Karpas-422 (cell line): ENCODE measurements at regions not wholly inside any gene's neighbourhood (a gene's known extent, or its start where the extent isn't known, plus 50 kb on each side); places are given as distances from the start of the nearest gene placed in this dataset.

Source experiments
- DNase-seq: peaks from one replicate; pipeline ENCODE4 v3.0.0-alpha.2; 2015
- H2AFZ ChIP-seq: fragments of 200-600 bp; sonication (generic); 2 replicates; pipeline ENCODE4 v1.6.1; 2014; ENCODE audit warnings: antibody characterized with exemption, low read length, mixed read lengths
- H3K27ac ChIP-seq: fragments of 200-600 bp; sonication (generic); 2 replicates; pipeline ENCODE4 v1.5.1; 2014; ENCODE audit warnings: mild to moderate bottlenecking, low read length, moderate library complexity
- H3K27me3 ChIP-seq: fragments of 200-600 bp; sonication (generic); 2 replicates; pipeline ENCODE4 v1.6.1; 2014; ENCODE audit warnings: low read length, mixed read lengths
- H3K36me3 ChIP-seq: fragments of 200-600 bp; sonication (generic); 2 replicates; pipeline ENCODE4 v1.6.1; 2014; ENCODE audit warnings: low read length, mixed read lengths; ENCODE audit not compliant: insufficient read depth
- H3K4me1 ChIP-seq: fragments of 200-600 bp; sonication (generic); 2 replicates; pipeline ENCODE4 v1.6.1; 2014; ENCODE audit warnings: mild to moderate bottlenecking, low read length, mixed read lengths
- H3K4me2 ChIP-seq: fragments of 200-600 bp; sonication (generic); 2 replicates; pipeline ENCODE4 v1.6.1; 2014; ENCODE audit warnings: low read length, low read depth, mild to moderate bottlenecking; ENCODE audit not compliant: poor library complexity, severe bottlenecking
- H3K4me3 ChIP-seq: fragments of 200-600 bp; sonication (generic); 2 replicates; pipeline ENCODE4 v1.5.1; 2014; ENCODE audit warnings: mild to moderate bottlenecking, antibody characterized with exemption, low read length, mixed read lengths
- H3K79me2 ChIP-seq: fragments of 200-600 bp; sonication (generic); 2 replicates; pipeline ENCODE4 v1.6.1; 2014; ENCODE audit warnings: mild to moderate bottlenecking, low read length, mixed read lengths
- H3K9ac ChIP-seq: fragments of 200-600 bp; sonication (generic); 2 replicates; pipeline ENCODE4 v1.6.0; 2014; ENCODE audit warnings: low read length
- H3K9me2 ChIP-seq: fragments of 200-600 bp; sonication (generic), shearing (Covaris generic); replicated peaks from 2 replicates; pipeline ENCODE4 v1.6.0; 2014; ENCODE audit warnings: mild to moderate bottlenecking, low read length, moderate library complexity; ENCODE audit not compliant: insufficient read depth
- H3K9me3 ChIP-seq: fragments of 300-700, 200-600 bp; sonication (generic); 2 replicates; pipeline ENCODE4 v1.6.1; 2014; ENCODE audit warnings: low read length, mixed read lengths
- H4K20me1 ChIP-seq: fragments of 200-600 bp; sonication (generic); 2 replicates; pipeline ENCODE4 v1.6.1; 2014; ENCODE audit warnings: mild to moderate bottlenecking, antibody characterized with exemption, low read length, low read depth; ENCODE audit not compliant: insufficient read depth

DNA sequence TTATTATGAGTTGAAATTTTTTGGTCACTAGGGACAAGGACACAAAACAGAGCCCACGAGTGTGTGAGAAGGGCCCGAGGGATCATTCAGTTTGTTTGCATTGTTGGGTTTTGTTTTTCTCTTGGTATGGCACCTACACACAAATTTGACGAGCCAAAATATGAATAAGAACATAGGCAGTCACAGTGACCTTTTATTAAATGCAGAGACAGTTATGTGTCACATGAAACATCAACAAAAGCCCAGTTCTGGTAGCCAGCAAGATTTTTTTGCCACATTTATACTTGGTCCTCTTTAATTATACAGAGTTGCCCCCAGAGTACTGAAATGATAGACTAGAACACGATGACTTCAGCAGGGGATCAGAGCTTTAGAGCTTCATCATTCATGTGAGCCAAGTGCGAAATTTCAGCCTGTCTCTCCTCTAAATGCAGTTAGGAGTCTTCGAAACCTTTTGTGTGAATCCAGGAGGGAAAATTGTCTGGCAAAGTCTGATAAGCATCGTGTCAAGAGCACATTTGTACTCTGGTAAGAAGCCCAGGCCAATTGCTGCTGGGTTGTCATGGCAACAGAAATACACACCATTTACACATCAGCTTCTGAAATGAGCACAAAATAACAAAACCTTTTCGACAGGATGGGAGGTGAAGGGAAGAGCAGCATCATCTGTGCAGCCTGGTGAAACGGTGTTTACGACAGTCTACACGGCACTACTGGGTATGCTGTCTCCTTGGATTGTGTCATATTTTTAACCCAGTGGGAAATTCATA, 79.2 kb upstream of the RIPOR2 start:
- Histone ChIP-seq H3K4me3 (peak overlapping the region; percentile 37), H3K4me1 (peaks cover 75% of the 10 kb centered on the region), H3K4me2 (peak overlapping the region; percentile 66), H2AFZ (no peak overlapping the region; the same call in 1 of the 2 replicates), H3K9me3 (no peaks in the 10 kb centered on the region), H3K9ac (peak overlapping the region; percentile 54), H3K36me3 (no peaks in the 10 kb centered on the region), H4K20me1 (no peaks in the 10 kb centered on the region), H3K9me2 (no peaks in the 10 kb centered on the region), H3K27me3 (no peaks in the 10 kb centered on the region), H3K79me2 (peaks cover 42% of the 10 kb centered on the region), H3K27ac (peak overlapping the region; percentile 93)
- DNase-seq: peak; percentile 88

GRCh38 chr6:25016014-25016720, 80.4 kb upstream of the RIPOR2 start:
- H3K27me3 ChIP-seq: no peaks in the 10 kb centered on the region
- H3K9me2 ChIP-seq: no peaks in the 10 kb centered on the region
- H3K27ac ChIP-seq: peak overlapping the region; percentile 93
- peak overlapping the region; percentile 66 for H3K4me2 ChIP-seq
- H3K9ac ChIP-seq: peak overlapping the region; percentile 32
- H3K4me3 ChIP-seq: peak overlapping the region; percentile 26; the same call in 1 of the 2 replicates
- H3K9me3 ChIP-seq: no peaks in the 10 kb centered on the region
- no peak for DNase-seq
- peaks cover 75% of the 10 kb centered on the region for H3K4me1 ChIP-seq
- H2AFZ ChIP-seq: no peak overlapping the region
- no peaks in the 10 kb centered on the region for H4K20me1 ChIP-seq
- no peaks in the 10 kb centered on the region for H3K36me3 ChIP-seq
- H3K79me2 ChIP-seq: peaks cover 43% of the 10 kb centered on the region

- Histone ChIP-seq H2AFZ (no peak overlapping the region), H3K27me3 (no peaks in the 10 kb centered on the region), H3K9me2 (no peaks in the 10 kb centered on the region), H4K20me1 (no peaks in the 10 kb centered on the region), H3K4me2 (peak overlapping the region; percentile 66), H3K79me2 (peaks cover 32% of the 10 kb centered on the region), H3K27ac (peak overlapping the region; percentile 93), H3K9me3 (no peaks in the 10 kb centered on the region), H3K9ac (peak overlapping the region; percentile 39), H3K36me3 (no peaks in the 10 kb centered on the region), H3K4me3 (peak overlapping the region; percentile 35), H3K4me1 (peaks cover 74% of the 10 kb centered on the region)
- no peak for DNase-seq
These were observed 81.7 kb upstream of the RIPOR2 start for GRCh38 chr6:25017486-25017885.

- peaks cover 73% of the 10 kb centered on the region for H3K4me1 ChIP-seq
- H3K9me3 ChIP-seq: no peaks in the 10 kb centered on the region
- no peaks in the 10 kb centered on the region for H3K36me3 ChIP-seq
- no peaks in the 10 kb centered on the region for H3K9me2 ChIP-seq
- peak overlapping the region; percentile 39 for H3K9ac ChIP-seq
- H3K27ac ChIP-seq: peak overlapping the region; percentile 93
- H3K4me3 ChIP-seq: peak overlapping the region; percentile 35
- peak overlapping the region; percentile 66 for H3K4me2 ChIP-seq
- H4K20me1 ChIP-seq: no peaks in the 10 kb centered on the region
- H3K27me3 ChIP-seq: no peaks in the 10 kb centered on the region
- H3K79me2 ChIP-seq: peaks cover 26% of the 10 kb centered on the region
- peak; percentile 94 for DNase-seq
- no peak overlapping the region for H2AFZ ChIP-seq
These were observed 82.3 kb upstream of the RIPOR2 start for GRCh38 chr6:25017932-25018567.

- Histone ChIP-seq H3K27ac (peak overlapping the region; percentile 93), H3K9me3 (no peaks in the 10 kb centered on the region), H3K4me1 (peaks cover 68% of the 10 kb centered on the region), H3K4me3 (no peak overlapping the region), H3K9me2 (no peaks in the 10 kb centered on the region), H3K36me3 (no peaks in the 10 kb centered on the region), H4K20me1 (no peaks in the 10 kb centered on the region), H3K27me3 (no peaks in the 10 kb centered on the region), H2AFZ (no peak overlapping the region), H3K9ac (no peak overlapping the region), H3K4me2 (peak overlapping the region; percentile 66), H3K79me2 (peaks cover 25% of the 10 kb centered on the region)
- DNase-seq: no peak
These were observed 82.8 kb upstream of the RIPOR2 start for GRCh38 chr6:25018568-25018954.

DNA sequence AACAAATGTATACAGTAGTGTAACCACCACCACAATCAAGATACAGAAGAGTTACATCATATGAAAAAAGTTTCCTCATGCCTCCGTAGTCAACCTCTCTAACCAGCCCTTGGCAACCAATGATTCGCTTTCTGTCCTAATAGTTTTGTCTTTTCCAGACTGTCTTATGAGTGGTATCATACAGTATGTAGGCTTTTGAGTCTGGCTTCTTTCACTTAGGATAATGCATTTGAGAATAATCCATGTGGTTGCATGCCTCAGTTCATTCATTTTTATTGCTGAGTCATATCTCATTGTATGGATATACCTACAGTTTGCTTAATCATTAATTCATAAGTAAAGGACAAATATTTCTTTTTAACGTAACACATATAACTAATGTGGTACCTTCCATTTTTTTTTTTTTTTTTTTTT, 86.4 kb upstream of the RIPOR2 start:
- H3K4me1 ChIP-seq: peaks cover 54% of the 10 kb centered on the region
- no peaks in the 10 kb centered on the region for H3K27me3 ChIP-seq
- no peaks in the 10 kb centered on the region for H3K9me2 ChIP-seq
- no peaks in the 10 kb centered on the region for H3K9me3 ChIP-seq
- H3K79me2 ChIP-seq: peaks cover 41% of the 10 kb centered on the region
- no peak for DNase-seq
- no peak overlapping the region for H3K4me3 ChIP-seq
- peak overlapping the region; percentile 59 for H3K27ac ChIP-seq
- H4K20me1 ChIP-seq: no peaks in the 10 kb centered on the region
- no peak overlapping the region for H3K9ac ChIP-seq
- no peak overlapping the region for H2AFZ ChIP-seq
- no peak overlapping the region for H3K4me2 ChIP-seq
- H3K36me3 ChIP-seq: peaks cover 6% of the 10 kb centered on the region

- Histone ChIP-seq H3K4me2 (no peak overlapping the region), H3K27ac (no peak overlapping the region), H3K79me2 (peaks cover 36% of the 10 kb centered on the region), H4K20me1 (no peaks in the 10 kb centered on the region), H3K9me2 (no peaks in the 10 kb centered on the region), H3K4me3 (no peak overlapping the region), H3K9me3 (no peaks in the 10 kb centered on the region), H2AFZ (no peak overlapping the region), H3K36me3 (peaks cover 6% of the 10 kb centered on the region), H3K27me3 (no peaks in the 10 kb centered on the region), H3K4me1 (peaks cover 54% of the 10 kb centered on the region), H3K9ac (no peak overlapping the region)
- DNase-seq: no peak
These were observed 88.0 kb upstream of the RIPOR2 start for GRCh38 chr6:25023781-25024180.

GRCh38 chr6:25024821-25025220, 89.1 kb upstream of the RIPOR2 start:
- H3K9ac ChIP-seq: no peak overlapping the region
- no peaks in the 10 kb centered on the region for H3K9me3 ChIP-seq
- DNase-seq: no peak
- H3K27ac ChIP-seq: peak overlapping the region; percentile 96; the same call in 1 of the 2 replicates
- peaks cover 36% of the 10 kb centered on the region for H3K79me2 ChIP-seq
- no peaks in the 10 kb centered on the region for H3K27me3 ChIP-seq
- no peak overlapping the region for H3K4me3 ChIP-seq
- H4K20me1 ChIP-seq: no peaks in the 10 kb centered on the region
- no peak overlapping the region for H2AFZ ChIP-seq
- H3K4me2 ChIP-seq: no peak overlapping the region
- H3K4me1 ChIP-seq: peaks cover 60% of the 10 kb centered on the region
- H3K9me2 ChIP-seq: no peaks in the 10 kb centered on the region
- peaks cover 6% of the 10 kb centered on the region for H3K36me3 ChIP-seq
